ENCODE measurements at regions not wholly inside any gene's neighbourhood (a gene's known extent, or its start where the extent isn't known, plus 50 kb on each side); places are given as distances from the start of the nearest gene placed in this dataset.

DNA sequence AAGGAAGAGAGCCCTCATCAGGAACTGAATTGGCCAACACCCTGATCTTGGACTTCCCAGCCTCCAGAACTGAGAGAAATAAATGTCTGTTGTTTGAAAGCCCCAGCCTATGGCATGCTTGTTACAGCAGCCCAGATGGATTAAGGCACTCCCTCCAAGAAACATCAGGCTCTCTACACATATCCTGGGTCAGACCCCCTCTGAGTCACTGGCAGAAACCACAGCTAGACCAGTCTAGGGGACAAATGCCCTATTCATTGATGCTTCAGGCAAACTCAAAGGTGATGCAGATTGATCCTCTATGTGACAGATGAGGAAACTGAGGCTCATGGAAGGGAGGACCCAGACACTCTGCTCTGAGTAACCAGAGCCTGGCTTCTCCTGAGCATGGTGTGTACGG, 116.8 kb downstream of the WSCD1 start (continued):
- TF ChIP-seq, protein P1, sequence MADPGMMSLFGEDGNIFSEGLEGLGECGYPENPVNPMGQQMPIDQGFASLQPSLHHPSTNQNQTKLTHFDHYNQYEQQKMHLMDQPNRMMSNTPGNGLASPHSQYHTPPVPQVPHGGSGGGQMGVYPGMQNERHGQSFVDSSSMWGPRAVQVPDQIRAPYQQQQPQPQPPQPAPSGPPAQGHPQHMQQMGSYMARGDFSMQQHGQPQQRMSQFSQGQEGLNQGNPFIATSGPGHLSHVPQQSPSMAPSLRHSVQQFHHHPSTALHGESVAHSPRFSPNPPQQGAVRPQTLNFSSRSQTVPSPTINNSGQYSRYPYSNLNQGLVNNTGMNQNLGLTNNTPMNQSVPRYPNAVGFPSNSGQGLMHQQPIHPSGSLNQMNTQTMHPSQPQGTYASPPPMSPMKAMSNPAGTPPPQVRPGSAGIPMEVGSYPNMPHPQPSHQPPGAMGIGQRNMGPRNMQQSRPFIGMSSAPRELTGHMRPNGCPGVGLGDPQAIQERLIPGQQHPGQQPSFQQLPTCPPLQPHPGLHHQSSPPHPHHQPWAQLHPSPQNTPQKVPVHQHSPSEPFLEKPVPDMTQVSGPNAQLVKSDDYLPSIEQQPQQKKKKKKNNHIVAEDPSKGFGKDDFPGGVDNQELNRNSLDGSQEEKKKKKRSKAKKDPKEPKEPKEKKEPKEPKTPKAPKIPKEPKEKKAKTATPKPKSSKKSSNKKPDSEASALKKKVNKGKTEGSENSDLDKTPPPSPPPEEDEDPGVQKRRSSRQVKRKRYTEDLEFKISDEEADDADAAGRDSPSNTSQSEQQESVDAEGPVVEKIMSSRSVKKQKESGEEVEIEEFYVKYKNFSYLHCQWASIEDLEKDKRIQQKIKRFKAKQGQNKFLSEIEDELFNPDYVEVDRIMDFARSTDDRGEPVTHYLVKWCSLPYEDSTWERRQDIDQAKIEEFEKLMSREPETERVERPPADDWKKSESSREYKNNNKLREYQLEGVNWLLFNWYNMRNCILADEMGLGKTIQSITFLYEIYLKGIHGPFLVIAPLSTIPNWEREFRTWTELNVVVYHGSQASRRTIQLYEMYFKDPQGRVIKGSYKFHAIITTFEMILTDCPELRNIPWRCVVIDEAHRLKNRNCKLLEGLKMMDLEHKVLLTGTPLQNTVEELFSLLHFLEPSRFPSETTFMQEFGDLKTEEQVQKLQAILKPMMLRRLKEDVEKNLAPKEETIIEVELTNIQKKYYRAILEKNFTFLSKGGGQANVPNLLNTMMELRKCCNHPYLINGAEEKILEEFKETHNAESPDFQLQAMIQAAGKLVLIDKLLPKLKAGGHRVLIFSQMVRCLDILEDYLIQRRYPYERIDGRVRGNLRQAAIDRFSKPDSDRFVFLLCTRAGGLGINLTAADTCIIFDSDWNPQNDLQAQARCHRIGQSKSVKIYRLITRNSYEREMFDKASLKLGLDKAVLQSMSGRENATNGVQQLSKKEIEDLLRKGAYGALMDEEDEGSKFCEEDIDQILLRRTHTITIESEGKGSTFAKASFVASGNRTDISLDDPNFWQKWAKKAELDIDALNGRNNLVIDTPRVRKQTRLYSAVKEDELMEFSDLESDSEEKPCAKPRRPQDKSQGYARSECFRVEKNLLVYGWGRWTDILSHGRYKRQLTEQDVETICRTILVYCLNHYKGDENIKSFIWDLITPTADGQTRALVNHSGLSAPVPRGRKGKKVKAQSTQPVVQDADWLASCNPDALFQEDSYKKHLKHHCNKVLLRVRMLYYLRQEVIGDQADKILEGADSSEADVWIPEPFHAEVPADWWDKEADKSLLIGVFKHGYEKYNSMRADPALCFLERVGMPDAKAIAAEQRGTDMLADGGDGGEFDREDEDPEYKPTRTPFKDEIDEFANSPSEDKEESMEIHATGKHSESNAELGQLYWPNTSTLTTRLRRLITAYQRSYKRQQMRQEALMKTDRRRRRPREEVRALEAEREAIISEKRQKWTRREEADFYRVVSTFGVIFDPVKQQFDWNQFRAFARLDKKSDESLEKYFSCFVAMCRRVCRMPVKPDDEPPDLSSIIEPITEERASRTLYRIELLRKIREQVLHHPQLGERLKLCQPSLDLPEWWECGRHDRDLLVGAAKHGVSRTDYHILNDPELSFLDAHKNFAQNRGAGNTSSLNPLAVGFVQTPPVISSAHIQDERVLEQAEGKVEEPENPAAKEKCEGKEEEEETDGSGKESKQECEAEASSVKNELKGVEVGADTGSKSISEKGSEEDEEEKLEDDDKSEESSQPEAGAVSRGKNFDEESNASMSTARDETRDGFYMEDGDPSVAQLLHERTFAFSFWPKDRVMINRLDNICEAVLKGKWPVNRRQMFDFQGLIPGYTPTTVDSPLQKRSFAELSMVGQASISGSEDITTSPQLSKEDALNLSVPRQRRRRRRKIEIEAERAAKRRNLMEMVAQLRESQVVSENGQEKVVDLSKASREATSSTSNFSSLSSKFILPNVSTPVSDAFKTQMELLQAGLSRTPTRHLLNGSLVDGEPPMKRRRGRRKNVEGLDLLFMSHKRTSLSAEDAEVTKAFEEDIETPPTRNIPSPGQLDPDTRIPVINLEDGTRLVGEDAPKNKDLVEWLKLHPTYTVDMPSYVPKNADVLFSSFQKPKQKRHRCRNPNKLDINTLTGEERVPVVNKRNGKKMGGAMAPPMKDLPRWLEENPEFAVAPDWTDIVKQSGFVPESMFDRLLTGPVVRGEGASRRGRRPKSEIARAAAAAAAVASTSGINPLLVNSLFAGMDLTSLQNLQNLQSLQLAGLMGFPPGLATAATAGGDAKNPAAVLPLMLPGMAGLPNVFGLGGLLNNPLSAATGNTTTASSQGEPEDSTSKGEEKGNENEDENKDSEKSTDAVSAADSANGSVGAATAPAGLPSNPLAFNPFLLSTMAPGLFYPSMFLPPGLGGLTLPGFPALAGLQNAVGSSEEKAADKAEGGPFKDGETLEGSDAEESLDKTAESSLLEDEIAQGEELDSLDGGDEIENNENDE (IDR thresholded peaks at IDR 0.05; ENCODE audit: insufficient replicate concordance, low read length) = no peak
- TF ChIP-seq SP2 (IDR thresholded peaks at IDR 0.05; ENCODE audit: low read length) = no peak
- no peak for TF ChIP-seq CTBP2 (IDR thresholded peaks at IDR 0.05; ENCODE audit: borderline replicate concordance, insufficient read depth, insufficient read length, low read length)

All from H1 (cell line).